Neural progenitor cell (in vitro differentiated cells): ENCODE measurements at regions not wholly inside any gene's neighbourhood (a gene's known extent, or its start where the extent isn't known, plus 50 kb on each side); places are given as distances from the start of the nearest gene placed in this dataset.
"Not testable (repeated sequence)": the region's sequence is repeated elsewhere in the genome, so short reads cannot be mapped to it uniquely, and the experiment has no call there.

Experiments
- DNase-seq: peaks from one replicate; pipeline ENCODE4 v3.0.0-alpha.2; 2016; ENCODE audit warnings: low spot score
- H2AFZ ChIP-seq: fragments of 200-600 bp; sonication (generic); replicated peaks from 2 replicates; pipeline ENCODE4 v1.6.1; 2016; ENCODE audit warnings: antibody characterized with exemption
- H3F3A ChIP-seq: fragments of 200-600 bp; sonication (generic); 2 replicates; pipeline ENCODE4 v1.6.1; 2016; ENCODE audit warnings: antibody characterized with exemption, low read depth
- H3K27ac ChIP-seq: fragments of 200-600 bp; sonication (generic); 2 replicates; pipeline ENCODE4 v1.5.1; 2016; ENCODE audit warnings: mild to moderate bottlenecking
- H3K27me3 ChIP-seq: fragments of 200-600 bp; sonication (generic); 2 replicates; pipeline ENCODE4 v1.6.1; 2016; ENCODE audit warnings: mild to moderate bottlenecking, moderate library complexity
- H3K36me3 ChIP-seq: fragments of 200-600 bp; sonication (generic); 2 replicates; pipeline ENCODE4 v1.5.1; 2016
- H3K4me1 ChIP-seq: fragments of 200-600 bp; sonication (generic); 2 replicates; pipeline ENCODE4 v1.6.1; 2016; ENCODE audit warnings: mixed run types
- H3K4me2 ChIP-seq: fragments of 200-600 bp; sonication (generic); 2 replicates; pipeline ENCODE4 v1.6.1; 2016
- H3K4me3 ChIP-seq: fragments of 200-600 bp; sonication (generic); 2 replicates; pipeline ENCODE4 v1.5.1; 2016
- H3K79me2 ChIP-seq: fragments of 200-600 bp; sonication (generic); 2 replicates; pipeline ENCODE4 v1.6.1; 2016; ENCODE audit warnings: low read depth
- H3K9ac ChIP-seq: fragments of 200-600 bp; sonication (generic); 2 replicates; pipeline ENCODE4 v1.6.1; 2016
- H3K9me3 ChIP-seq: fragments of 200-600 bp; sonication (generic); 2 replicates; pipeline ENCODE4 v1.5.1; 2016; ENCODE audit warnings: low read depth
- H4K20me1 ChIP-seq: fragments of 200-600 bp; sonication (generic); 2 replicates; pipeline ENCODE4 v1.6.1; 2016; ENCODE audit warnings: low read depth
- H3K27ac Mint-ChIP-seq: 3 replicates; pipeline ENCODE4 v1.8.0; 2021; ENCODE audit warnings: mixed read lengths
- H3K27me3 Mint-ChIP-seq: 2 replicates; pipeline ENCODE4 v1.8.0; 2022; ENCODE audit warnings: low read depth, mild to moderate bottlenecking, inconsistent platforms, moderate library complexity, mixed read lengths; ENCODE audit not compliant: insufficient read depth
- H3K36me3 Mint-ChIP-seq: 3 replicates; pipeline ENCODE4 v1.8.0; 2021; ENCODE audit warnings: mixed read lengths
- H3K4me1 Mint-ChIP-seq: 3 replicates; pipeline ENCODE4 v1.8.0; 2021; ENCODE audit warnings: mixed read lengths
- H3K4me3 Mint-ChIP-seq: 3 replicates; pipeline ENCODE4 v1.8.0; 2021; ENCODE audit warnings: mild to moderate bottlenecking, moderate library complexity, mixed read lengths
- H3K9me3 Mint-ChIP-seq: 3 replicates; pipeline ENCODE4 v1.8.0; 2020; ENCODE audit warnings: mixed read lengths
- EZH2 ChIP-seq: fragments of 200-600 bp; sonication (generic); IDR thresholded peaks from 2 replicates; pipeline ENCODE4 v1.6.1; 2017; ENCODE audit warnings: antibody characterized with exemption, mild to moderate bottlenecking, moderate library complexity
- EZH2phosphoT487 ChIP-seq: fragments of 200-600 bp; sonication (generic); IDR thresholded peaks from 2 replicates; pipeline ENCODE4 v1.6.1; 2017; ENCODE audit warnings: antibody characterized with exemption
- TF ChIP-seq, protein P1 (sequence below): fragments of 200-600 bp; sonication (generic); IDR thresholded peaks from 2 replicates; pipeline ENCODE4 v1.5.1; 2017; ENCODE audit warnings: antibody characterized with exemption, mild to moderate bottlenecking

DNA sequence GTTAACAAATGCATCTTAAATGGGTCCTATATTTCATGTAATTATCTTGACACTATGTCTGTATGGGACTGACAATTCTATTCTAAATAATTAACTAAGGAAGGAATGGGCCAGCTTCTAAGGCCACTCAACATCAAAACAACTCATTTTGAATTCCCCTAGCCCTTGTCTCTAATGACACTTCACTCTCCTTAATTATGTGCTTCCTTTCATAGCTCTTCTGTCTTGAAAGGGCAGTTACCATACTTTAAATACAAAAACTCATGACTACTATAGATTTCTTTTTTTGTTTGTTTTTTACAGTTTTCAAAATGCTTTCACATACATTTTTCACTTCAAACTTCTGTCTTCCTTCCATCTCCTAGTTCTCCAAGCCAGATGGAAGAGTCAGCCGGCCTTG, 126.1 kb upstream of the CHODL start:
- Mint-ChIP-seq H3K27ac (no peak overlapping the region), H3K9me3 (no peaks in the 10 kb centered on the region)
- H3K9ac ChIP-seq = no peak overlapping the region

GRCh38 chr21:18117176-18117575, 127.5 kb upstream of the CHODL start:
- TF ChIP-seq EZH2phosphoT487 (no peak), EZH2 (no peak)
- TF ChIP-seq, protein P1, sequence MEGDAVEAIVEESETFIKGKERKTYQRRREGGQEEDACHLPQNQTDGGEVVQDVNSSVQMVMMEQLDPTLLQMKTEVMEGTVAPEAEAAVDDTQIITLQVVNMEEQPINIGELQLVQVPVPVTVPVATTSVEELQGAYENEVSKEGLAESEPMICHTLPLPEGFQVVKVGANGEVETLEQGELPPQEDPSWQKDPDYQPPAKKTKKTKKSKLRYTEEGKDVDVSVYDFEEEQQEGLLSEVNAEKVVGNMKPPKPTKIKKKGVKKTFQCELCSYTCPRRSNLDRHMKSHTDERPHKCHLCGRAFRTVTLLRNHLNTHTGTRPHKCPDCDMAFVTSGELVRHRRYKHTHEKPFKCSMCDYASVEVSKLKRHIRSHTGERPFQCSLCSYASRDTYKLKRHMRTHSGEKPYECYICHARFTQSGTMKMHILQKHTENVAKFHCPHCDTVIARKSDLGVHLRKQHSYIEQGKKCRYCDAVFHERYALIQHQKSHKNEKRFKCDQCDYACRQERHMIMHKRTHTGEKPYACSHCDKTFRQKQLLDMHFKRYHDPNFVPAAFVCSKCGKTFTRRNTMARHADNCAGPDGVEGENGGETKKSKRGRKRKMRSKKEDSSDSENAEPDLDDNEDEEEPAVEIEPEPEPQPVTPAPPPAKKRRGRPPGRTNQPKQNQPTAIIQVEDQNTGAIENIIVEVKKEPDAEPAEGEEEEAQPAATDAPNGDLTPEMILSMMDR = no peak
- no peaks in the 10 kb centered on the region for H3K27me3 ChIP-seq
- no peaks in the 10 kb centered on the region for H3K79me2 ChIP-seq
- H3K4me3 Mint-ChIP-seq = no peak overlapping the region
- no peaks in the 10 kb centered on the region for H3K4me1 Mint-ChIP-seq
- H3K27ac Mint-ChIP-seq = no peak overlapping the region
- no peak overlapping the region for H3K4me2 ChIP-seq
- no peaks in the 10 kb centered on the region for H3K27me3 Mint-ChIP-seq
- no peaks in the 10 kb centered on the region for H3K9me3 ChIP-seq
- no peaks in the 10 kb centered on the region for H3K36me3 Mint-ChIP-seq
- H3K27ac ChIP-seq = no peak overlapping the region
- peaks cover 7% of the 10 kb centered on the region for H3K4me1 ChIP-seq
- no peaks in the 10 kb centered on the region for H3K36me3 ChIP-seq
- DNase-seq = no peak
- H3K4me3 ChIP-seq = no peak overlapping the region
- no peak overlapping the region for H3K9ac ChIP-seq
- no peak overlapping the region for H2AFZ ChIP-seq
- H4K20me1 ChIP-seq = no peaks in the 10 kb centered on the region
- no peaks in the 10 kb centered on the region for H3F3A ChIP-seq
- H3K9me3 Mint-ChIP-seq = no peaks in the 10 kb centered on the region

More for the DNA sequence above, 126.1 kb upstream of the CHODL start:
- Histone ChIP-seq H2AFZ (no peak overlapping the region), H3K4me3 (no peak overlapping the region), H3K9me3 (no peaks in the 10 kb centered on the region), H3K27me3 (no peaks in the 10 kb centered on the region), H3K4me2 (no peak overlapping the region), H3K27ac (no peak overlapping the region), H3F3A (no peaks in the 10 kb centered on the region), H4K20me1 (no peaks in the 10 kb centered on the region), H3K4me1 (peaks cover 7% of the 10 kb centered on the region), H3K36me3 (no peaks in the 10 kb centered on the region), H3K79me2 (no peaks in the 10 kb centered on the region)
- Mint-ChIP-seq H3K4me3 (no peak overlapping the region), H3K4me1 (no peaks in the 10 kb centered on the region), H3K27me3 (no peaks in the 10 kb centered on the region), H3K36me3 (no peaks in the 10 kb centered on the region)
- DNase-seq = no peak
- TF ChIP-seq EZH2 (no peak), EZH2phosphoT487 (no peak)
- TF ChIP-seq, protein P1 = no peak

GRCh38 chr21:18114810-18115209, 129.8 kb upstream of the CHODL start:
- no peak overlapping the region for H3K4me3 Mint-ChIP-seq
- TF ChIP-seq EZH2phosphoT487 (no peak), EZH2 (no peak)
- TF ChIP-seq, protein P1 = no peak
- DNase-seq = no peak
- no peak overlapping the region for H3K27ac ChIP-seq
- no peaks in the 10 kb centered on the region for H4K20me1 ChIP-seq
- no peaks in the 10 kb centered on the region for H3K27me3 ChIP-seq
- H2AFZ ChIP-seq = no peak overlapping the region
- H3K9me3 Mint-ChIP-seq = no peaks in the 10 kb centered on the region
- no peaks in the 10 kb centered on the region for H3F3A ChIP-seq
- H3K4me2 ChIP-seq = no peak overlapping the region
- H3K27ac Mint-ChIP-seq = no peak overlapping the region
- no peaks in the 10 kb centered on the region for H3K79me2 ChIP-seq
- H3K4me1 ChIP-seq = peaks cover 7% of the 10 kb centered on the region
- no peaks in the 10 kb centered on the region for H3K4me1 Mint-ChIP-seq
- H3K36me3 Mint-ChIP-seq = no peaks in the 10 kb centered on the region
- no peak overlapping the region for H3K9ac ChIP-seq
- no peaks in the 10 kb centered on the region for H3K36me3 ChIP-seq
- H3K9me3 ChIP-seq = no peaks in the 10 kb centered on the region
- H3K27me3 Mint-ChIP-seq = no peaks in the 10 kb centered on the region
- no peak overlapping the region for H3K4me3 ChIP-seq

DNA sequence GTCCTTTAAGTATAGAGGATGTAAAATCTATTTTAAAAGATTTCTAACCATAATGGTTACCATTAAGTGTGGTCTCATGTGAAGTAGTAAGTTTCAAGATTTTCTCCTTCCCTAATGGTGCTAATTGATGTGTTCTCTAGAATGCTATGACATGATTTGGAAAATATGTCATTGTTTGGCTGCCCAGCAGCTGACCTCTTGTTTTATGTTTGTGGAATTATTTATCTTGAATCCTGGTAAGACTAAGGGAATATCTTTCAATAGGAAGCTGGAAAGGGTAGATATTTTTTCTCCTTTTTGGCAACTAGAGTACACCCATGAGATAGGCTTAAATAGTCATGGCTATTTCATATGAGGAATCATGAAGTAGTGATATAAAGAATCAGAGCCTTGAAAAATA, 139.8 kb upstream of the CHODL start:
- no peak overlapping the region for H3K4me3 ChIP-seq
- no peaks in the 10 kb centered on the region for H3K36me3 ChIP-seq
- H3K4me1 Mint-ChIP-seq = no peaks in the 10 kb centered on the region
- H3K4me2 ChIP-seq = no peak overlapping the region
- H3K9me3 Mint-ChIP-seq = no peaks in the 10 kb centered on the region
- H3K27me3 Mint-ChIP-seq = peaks cover 2% of the 10 kb centered on the region
- H3F3A ChIP-seq = no peaks in the 10 kb centered on the region
- no peaks in the 10 kb centered on the region for H4K20me1 ChIP-seq
- no peaks in the 10 kb centered on the region for H3K27me3 ChIP-seq
- no peak overlapping the region for H2AFZ ChIP-seq
- no peaks in the 10 kb centered on the region for H3K4me1 ChIP-seq
- no peak overlapping the region for H3K9ac ChIP-seq
- TF ChIP-seq, protein P1 = no peak
- TF ChIP-seq EZH2 (no peak), EZH2phosphoT487 (no peak)
- H3K9me3 ChIP-seq = no peaks in the 10 kb centered on the region
- H3K27ac Mint-ChIP-seq = no peak overlapping the region
- H3K4me3 Mint-ChIP-seq = no peak overlapping the region
- no peak overlapping the region for H3K27ac ChIP-seq
- no peaks in the 10 kb centered on the region for H3K79me2 ChIP-seq
- H3K36me3 Mint-ChIP-seq = no peaks in the 10 kb centered on the region
- DNase-seq = no peak

DNA sequence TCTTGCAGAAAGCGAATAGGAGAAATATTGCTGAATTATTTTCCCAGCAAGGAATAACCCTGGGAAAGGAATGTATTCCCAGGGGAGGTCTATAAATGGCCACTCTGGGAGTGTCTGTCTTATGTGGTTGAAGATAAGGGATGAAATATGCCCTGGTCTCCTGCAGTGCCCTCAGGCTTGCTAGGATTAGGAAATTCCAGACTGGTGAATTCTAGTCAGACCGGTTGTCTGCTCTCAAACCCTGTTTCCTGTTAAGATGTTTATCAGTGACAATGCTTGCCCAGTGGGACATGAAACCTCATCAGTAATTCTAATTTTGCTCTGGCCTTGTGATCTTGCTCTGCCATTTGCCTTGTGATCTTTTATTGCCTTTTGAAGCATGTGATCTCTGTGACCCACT, 148.2 kb upstream of the CHODL start:
- not testable (repeated sequence) for H3K27me3 ChIP-seq, H4K20me1 ChIP-seq, H3K4me3 Mint-ChIP-seq, H3K4me1 ChIP-seq, H3K27ac Mint-ChIP-seq, H3K36me3 Mint-ChIP-seq, H3K4me1 Mint-ChIP-seq, H3K36me3 ChIP-seq, H3K27me3 Mint-ChIP-seq, H3F3A ChIP-seq, H3K4me2 ChIP-seq, H2AFZ ChIP-seq, H3K9ac ChIP-seq, H3K27ac ChIP-seq, H3K79me2 ChIP-seq, H3K4me3 ChIP-seq, DNase-seq
- H3K9me3 Mint-ChIP-seq = peaks cover 22% of the 10 kb centered on the region
- H3K9me3 ChIP-seq = peaks cover 17% of the 10 kb centered on the region
